Retinal pigment epithelial cell (primary cell): ENCODE measurements at regions not wholly inside any gene's neighbourhood (a gene's known extent, or its start where the extent isn't known, plus 50 kb on each side); places are given as distances from the start of the nearest gene placed in this dataset.

ENCODE experiments used
- DNase-seq: peaks from one replicate; pipeline ENCODE4 v3.0.0-alpha.2; 2010; ENCODE audit warnings: low read depth
- H3K4me3 ChIP-seq: 2 replicates; pipeline ENCODE4 v1.5.1; 2011; ENCODE audit warnings: mild to moderate bottlenecking, low read length, control low read depth, moderate library complexity
- TF ChIP-seq, protein P1 (sequence below): conservative IDR thresholded peaks from 2 replicates; pipeline ENCODE4 v1.5.1; 2011; ENCODE audit warnings: low read depth, low read length, control low read depth, inconsistent platforms

DNA sequence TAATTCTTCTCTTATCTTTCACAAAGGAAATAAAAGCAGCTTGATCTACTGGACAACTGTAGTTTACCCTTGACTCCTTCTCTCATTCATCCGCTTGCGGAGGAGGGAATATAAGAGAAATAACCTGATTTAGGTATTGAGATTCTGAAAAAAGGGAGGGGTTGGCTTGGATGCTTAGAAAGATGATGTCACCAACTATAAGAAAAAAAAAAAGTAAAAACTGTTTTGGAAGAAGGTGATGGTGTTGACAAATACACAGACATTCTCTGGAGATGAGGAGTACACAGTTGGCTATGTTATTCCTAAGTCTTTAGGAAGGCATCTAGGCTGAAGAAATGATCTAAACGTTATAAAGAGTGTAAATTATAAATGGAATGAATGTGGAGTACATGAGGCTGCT, 103.3 kb downstream of the TMEM114 start:
- H3K4me3 ChIP-seq = no peak overlapping the region
- no peak for DNase-seq
- TF ChIP-seq, protein P1, sequence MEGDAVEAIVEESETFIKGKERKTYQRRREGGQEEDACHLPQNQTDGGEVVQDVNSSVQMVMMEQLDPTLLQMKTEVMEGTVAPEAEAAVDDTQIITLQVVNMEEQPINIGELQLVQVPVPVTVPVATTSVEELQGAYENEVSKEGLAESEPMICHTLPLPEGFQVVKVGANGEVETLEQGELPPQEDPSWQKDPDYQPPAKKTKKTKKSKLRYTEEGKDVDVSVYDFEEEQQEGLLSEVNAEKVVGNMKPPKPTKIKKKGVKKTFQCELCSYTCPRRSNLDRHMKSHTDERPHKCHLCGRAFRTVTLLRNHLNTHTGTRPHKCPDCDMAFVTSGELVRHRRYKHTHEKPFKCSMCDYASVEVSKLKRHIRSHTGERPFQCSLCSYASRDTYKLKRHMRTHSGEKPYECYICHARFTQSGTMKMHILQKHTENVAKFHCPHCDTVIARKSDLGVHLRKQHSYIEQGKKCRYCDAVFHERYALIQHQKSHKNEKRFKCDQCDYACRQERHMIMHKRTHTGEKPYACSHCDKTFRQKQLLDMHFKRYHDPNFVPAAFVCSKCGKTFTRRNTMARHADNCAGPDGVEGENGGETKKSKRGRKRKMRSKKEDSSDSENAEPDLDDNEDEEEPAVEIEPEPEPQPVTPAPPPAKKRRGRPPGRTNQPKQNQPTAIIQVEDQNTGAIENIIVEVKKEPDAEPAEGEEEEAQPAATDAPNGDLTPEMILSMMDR = no peak

DNA sequence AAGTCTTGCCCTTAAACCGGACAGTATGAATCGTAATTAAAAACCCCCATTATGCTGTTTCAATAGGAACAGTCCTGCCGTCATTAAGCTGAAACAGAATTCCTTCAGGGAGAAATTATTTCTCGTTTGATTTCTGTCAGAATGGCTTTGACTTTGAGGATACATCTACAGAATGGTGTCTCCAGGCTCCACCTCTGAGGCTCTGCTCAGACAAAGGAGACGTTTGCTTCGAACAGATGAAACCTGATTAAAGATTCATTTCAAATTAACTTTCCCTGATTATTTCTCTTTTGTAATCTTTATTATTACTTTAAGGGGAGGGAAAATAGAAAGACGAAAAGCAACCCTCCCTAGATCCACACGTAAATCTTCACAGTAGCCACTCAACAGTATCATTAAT, 106.9 kb downstream of the TMEM114 start:
- TF ChIP-seq, protein P1 = no peak
- DNase-seq = no peak
- H3K4me3 ChIP-seq = no peak overlapping the region

DNA sequence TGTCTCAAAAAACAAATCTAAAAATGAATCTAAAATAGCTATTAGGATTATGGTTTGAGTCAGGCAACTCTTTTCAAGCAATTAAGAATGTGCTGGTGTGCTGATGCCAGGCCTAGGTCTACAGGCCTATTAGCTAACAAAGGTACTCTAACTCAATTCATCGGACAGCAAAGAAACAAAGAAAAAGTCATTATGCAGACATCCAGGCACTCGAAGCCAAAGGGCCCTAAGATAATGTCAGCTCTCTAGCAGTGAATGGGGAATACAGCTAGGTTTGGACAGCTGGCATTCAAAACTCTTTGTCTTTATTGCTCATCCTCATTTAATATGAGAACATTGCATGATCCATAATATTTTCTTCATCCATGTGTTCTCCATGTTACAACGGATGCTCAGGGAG, 108.5 kb downstream of the TMEM114 start:
- no peak overlapping the region for H3K4me3 ChIP-seq
- DNase-seq = no peak
- TF ChIP-seq, protein P1 = no peak

DNA sequence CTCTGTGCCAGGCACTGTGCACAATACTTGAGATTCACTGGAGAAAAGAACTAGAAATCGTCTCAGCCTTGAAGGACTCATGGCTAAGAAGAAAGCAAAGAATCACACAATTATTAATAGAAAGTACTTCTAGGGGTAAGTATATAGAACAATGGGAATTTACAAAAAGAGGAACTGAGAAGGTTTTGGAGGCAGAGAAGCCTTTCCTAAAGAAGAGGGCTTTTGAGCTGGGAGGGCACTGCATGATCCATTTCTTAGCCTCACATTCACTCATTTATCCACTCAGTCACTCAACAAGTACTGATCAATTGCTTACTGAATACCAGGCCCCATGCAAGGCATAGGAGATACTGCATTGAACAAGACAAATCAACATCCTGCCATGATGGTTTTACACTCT, 113.5 kb downstream of the TMEM114 start:
- no peak overlapping the region for H3K4me3 ChIP-seq

DNA sequence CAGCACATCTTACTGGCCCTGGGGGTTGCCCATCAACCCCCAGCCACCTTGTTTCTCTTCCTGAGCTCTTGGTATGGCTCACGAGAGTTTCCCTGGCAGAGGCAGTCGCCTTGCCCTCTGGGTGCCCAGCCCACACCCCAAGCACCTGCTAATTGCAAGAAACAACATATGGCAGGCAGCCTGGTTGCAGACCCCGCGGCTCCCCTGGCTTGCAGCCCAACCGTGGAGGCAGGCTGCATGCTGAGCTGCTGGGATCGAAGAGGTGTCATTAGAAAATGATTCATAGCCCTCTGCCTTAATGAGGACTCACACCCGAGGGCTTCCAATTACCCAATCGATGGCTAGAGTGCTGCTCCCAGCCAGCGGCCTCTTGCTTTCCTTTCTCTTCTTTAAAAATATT, 115.7 kb downstream of the TMEM114 start:
- TF ChIP-seq, protein P1 = no peak
- H3K4me3 ChIP-seq = no peak overlapping the region
- DNase-seq = no peak

More for the DNA sequence above, 113.5 kb downstream of the TMEM114 start:
- TF ChIP-seq, protein P1 = no peak
- no peak for DNase-seq

DNA sequence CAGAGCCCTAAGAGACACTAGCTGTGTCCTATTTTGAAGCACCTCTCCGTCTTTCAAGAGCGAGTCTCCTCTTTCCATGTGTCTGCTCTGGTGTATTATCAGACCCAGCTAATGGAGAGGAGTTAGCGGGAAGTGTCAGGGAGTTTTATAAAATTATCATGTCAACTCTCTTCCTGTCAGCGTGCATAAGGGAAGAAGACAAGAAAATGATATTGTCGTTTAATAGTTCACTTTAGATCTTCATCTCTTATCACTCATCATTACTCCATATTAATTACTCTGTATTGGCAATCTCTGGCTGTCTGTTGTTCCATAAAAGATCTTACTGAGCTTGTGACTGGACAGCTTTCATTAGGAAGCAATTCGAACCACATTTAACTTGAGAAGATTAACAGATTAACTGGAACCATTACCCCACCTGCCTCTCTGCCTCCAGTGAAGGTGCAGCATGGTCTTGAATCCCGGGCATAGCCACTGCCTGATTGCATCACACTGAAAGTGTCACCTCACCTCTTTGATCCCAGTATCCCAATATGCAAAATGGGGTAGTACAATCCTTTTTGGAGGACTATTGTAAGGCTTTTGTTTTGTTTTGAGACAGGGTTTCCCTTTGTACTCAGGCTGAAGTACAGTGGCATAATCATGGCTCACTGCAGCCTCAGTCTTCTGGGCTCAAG, 121.1 kb downstream of the TMEM114 start:
- TF ChIP-seq, protein P1 = no peak
- DNase-seq = no peak
- H3K4me3 ChIP-seq = no peak overlapping the region

DNA sequence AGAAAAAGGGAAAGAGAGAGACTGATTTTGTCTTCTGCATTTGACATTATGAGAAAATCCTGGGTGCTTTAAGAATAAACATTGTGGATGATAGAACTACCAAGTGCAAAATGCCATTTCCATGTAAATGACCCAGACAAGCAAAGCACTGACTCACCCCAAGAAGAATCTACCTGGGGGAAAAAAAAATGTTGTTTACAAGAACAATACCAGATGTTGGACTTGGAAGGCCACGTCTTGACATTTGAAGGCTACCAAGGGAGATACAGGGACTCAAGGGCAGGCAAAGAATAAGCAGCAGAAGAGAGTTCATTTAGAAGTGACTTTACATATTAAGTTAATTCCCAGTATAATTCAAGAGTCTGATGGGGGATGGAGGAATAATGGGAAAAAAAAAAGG, 125.3 kb downstream of the TMEM114 start:
- TF ChIP-seq, protein P1 = no peak
- no peak overlapping the region for H3K4me3 ChIP-seq
- DNase-seq = no peak
